HEK293 (cell line): ENCODE measurements at regions not wholly inside any gene's neighbourhood (a gene's known extent, or its start where the extent isn't known, plus 50 kb on each side); places are given as distances from the start of the nearest gene placed in this dataset.

ENCODE experiments used
- KLF10 ChIP-seq: fragments of 450-650 bp; IDR thresholded peaks from 2 replicates; pipeline ENCODE4 v1.5.1; 2018; ENCODE audit warnings: missing biosample characterization, mild to moderate bottlenecking, missing genetic modification characterization
- MEIS1 ChIP-seq: sonication (generic); formaldehyde crosslinking; IDR thresholded peaks from 2 replicates; pipeline ENCODE4 v1.8.1; 2022; ENCODE audit warnings: missing genetic modification reagents, mild to moderate bottlenecking, borderline replicate concordance
- MZF1 ChIP-seq: fragments of 450-650 bp; formaldehyde crosslinking; IDR thresholded peaks from 2 replicates; pipeline ENCODE4 v1.5.1; 2017; ENCODE audit warnings: missing biosample characterization, missing genetic modification characterization, borderline replicate concordance
- SP2 ChIP-seq: fragments of 450-650 bp; formaldehyde crosslinking; IDR thresholded peaks from 2 replicates; pipeline ENCODE4 v1.5.1; 2016; ENCODE audit warnings: missing biosample characterization, missing genetic modification characterization
- ZNF19 ChIP-seq: fragments of 450-650 bp; formaldehyde crosslinking; IDR thresholded peaks from 2 replicates; pipeline ENCODE4; 2016; ENCODE audit warnings: missing biosample characterization, missing genetic modification characterization, low read depth
- ZNF274 ChIP-seq, 2 experiments: fragments of 200-500 bp in 1 of 2; fragments of 450-650 bp in 1 of 2; sonication (Bioruptor generic) in 1 of 2; formaldehyde crosslinking in 1 of 2; IDR thresholded peaks; 2 replicates each; pipeline versions ENCODE4 v1.5.1 to v1.6.1; 2014 to 2016; ENCODE audit warnings: borderline replicate concordance in 1 of 2, inconsistent platforms in 1 of 2, low read length in 1 of 2, missing biosample characterization in 1 of 2, missing genetic modification characterization in 1 of 2
- ZNF510 ChIP-seq: fragments of 450-650 bp; formaldehyde crosslinking; IDR thresholded peaks from 2 replicates; pipeline ENCODE4 v1.5.1; 2018; ENCODE audit warnings: mild to moderate bottlenecking, missing genetic modification characterization, missing biosample characterization; ENCODE audit not compliant: insufficient replicate concordance
- ZNF521 ChIP-seq: fragments of 450-650 bp; formaldehyde crosslinking; IDR thresholded peaks from 2 replicates; pipeline ENCODE4 v1.5.1; 2017; ENCODE audit warnings: missing biosample characterization, mild to moderate bottlenecking, missing genetic modification characterization
- ZNF555 ChIP-seq: fragments of 450-650 bp; formaldehyde crosslinking; conservative IDR thresholded peaks from 2 replicates; pipeline ENCODE4 v1.5.1; 2017; ENCODE audit warnings: missing biosample characterization, mild to moderate bottlenecking, missing genetic modification characterization, inconsistent platforms
- ZNF791 ChIP-seq: fragments of 450-650 bp; formaldehyde crosslinking; IDR thresholded peaks from 2 replicates; pipeline ENCODE4 v1.5.1; 2016; ENCODE audit warnings: missing biosample characterization, missing genetic modification characterization
- TF ChIP-seq, protein P1 (sequence below): fragments of 450-650 bp; formaldehyde crosslinking; IDR thresholded peaks from 2 replicates; pipeline ENCODE4 v1.5.1; 2016; ENCODE audit warnings: missing biosample characterization, missing genetic modification characterization
- TF ChIP-seq, protein P2 (sequence below): fragments of 450-650 bp; formaldehyde crosslinking; IDR thresholded peaks from 2 replicates; pipeline ENCODE4 v1.5.1; 2016; ENCODE audit warnings: missing biosample characterization, missing genetic modification characterization, low read depth
- TF ChIP-seq, protein P3 (sequence below): fragments of 450-650 bp; formaldehyde crosslinking; IDR thresholded peaks from 2 replicates; pipeline ENCODE4 v1.5.1; 2016; ENCODE audit warnings: missing biosample characterization, missing genetic modification characterization
- TF ChIP-seq, protein P4 (sequence below): fragments of 450-650 bp; formaldehyde crosslinking; IDR thresholded peaks from 2 replicates; pipeline ENCODE4 v1.5.1; 2016; ENCODE audit warnings: missing biosample characterization, missing genetic modification characterization, borderline replicate concordance

DNA sequence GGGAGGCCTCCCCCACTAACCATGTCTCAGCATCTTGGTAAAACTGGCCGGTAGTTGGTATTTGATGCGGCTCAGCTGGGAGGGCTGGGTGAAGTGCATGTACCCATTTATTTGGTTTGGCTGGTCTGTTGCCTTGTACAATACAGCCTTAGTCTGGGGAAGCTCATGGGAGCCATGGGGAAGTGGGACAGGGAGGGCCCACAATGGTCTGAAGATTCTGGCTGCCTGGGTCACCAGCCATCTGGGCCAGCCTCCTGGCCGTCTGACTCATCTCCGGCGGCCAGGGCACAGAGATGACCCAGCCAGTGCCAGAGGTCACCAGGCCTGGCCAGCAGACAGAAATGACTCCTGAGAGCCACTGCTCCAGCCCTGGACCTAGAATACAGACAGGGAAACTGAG, 51.6 kb upstream of the SMAD6 start:
- TF ChIP-seq ZNF19 (no peak), KLF10 (tag by site-specific recombination) (no peak), SP2 (tag by site-specific recombination) (no peak), ZNF521 (tag by site-specific recombination) (no peak), MZF1 (tag by site-specific recombination) (no peak), ZNF510 (tag by site-specific recombination) (no peak), MEIS1 (CRISPR knock-in tag) (no peak), ZNF555 (no peak), ZNF791 (tag by site-specific recombination) (no peak), ZNF274 (IDR thresholded peaks at IDR 0.05; ENCODE audit: low read length) (no peak), ZNF274 (tag by site-specific recombination; IDR thresholded peaks at IDR 0.05; ENCODE audit: borderline replicate concordance) (no peak)
- TF ChIP-seq, protein P1, sequence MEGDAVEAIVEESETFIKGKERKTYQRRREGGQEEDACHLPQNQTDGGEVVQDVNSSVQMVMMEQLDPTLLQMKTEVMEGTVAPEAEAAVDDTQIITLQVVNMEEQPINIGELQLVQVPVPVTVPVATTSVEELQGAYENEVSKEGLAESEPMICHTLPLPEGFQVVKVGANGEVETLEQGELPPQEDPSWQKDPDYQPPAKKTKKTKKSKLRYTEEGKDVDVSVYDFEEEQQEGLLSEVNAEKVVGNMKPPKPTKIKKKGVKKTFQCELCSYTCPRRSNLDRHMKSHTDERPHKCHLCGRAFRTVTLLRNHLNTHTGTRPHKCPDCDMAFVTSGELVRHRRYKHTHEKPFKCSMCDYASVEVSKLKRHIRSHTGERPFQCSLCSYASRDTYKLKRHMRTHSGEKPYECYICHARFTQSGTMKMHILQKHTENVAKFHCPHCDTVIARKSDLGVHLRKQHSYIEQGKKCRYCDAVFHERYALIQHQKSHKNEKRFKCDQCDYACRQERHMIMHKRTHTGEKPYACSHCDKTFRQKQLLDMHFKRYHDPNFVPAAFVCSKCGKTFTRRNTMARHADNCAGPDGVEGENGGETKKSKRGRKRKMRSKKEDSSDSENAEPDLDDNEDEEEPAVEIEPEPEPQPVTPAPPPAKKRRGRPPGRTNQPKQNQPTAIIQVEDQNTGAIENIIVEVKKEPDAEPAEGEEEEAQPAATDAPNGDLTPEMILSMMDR (tag by site-specific recombination) = no peak
- TF ChIP-seq, protein P2, sequence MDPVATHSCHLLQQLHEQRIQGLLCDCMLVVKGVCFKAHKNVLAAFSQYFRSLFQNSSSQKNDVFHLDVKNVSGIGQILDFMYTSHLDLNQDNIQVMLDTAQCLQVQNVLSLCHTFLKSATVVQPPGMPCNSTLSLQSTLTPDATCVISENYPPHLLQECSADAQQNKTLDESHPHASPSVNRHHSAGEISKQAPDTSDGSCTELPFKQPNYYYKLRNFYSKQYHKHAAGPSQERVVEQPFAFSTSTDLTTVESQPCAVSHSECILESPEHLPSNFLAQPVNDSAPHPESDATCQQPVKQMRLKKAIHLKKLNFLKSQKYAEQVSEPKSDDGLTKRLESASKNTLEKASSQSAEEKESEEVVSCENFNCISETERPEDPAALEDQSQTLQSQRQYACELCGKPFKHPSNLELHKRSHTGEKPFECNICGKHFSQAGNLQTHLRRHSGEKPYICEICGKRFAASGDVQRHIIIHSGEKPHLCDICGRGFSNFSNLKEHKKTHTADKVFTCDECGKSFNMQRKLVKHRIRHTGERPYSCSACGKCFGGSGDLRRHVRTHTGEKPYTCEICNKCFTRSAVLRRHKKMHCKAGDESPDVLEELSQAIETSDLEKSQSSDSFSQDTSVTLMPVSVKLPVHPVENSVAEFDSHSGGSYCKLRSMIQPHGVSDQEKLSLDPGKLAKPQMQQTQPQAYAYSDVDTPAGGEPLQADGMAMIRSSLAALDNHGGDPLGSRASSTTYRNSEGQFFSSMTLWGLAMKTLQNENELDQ (tag by site-specific recombination) = no peak
- TF ChIP-seq, protein P3, sequence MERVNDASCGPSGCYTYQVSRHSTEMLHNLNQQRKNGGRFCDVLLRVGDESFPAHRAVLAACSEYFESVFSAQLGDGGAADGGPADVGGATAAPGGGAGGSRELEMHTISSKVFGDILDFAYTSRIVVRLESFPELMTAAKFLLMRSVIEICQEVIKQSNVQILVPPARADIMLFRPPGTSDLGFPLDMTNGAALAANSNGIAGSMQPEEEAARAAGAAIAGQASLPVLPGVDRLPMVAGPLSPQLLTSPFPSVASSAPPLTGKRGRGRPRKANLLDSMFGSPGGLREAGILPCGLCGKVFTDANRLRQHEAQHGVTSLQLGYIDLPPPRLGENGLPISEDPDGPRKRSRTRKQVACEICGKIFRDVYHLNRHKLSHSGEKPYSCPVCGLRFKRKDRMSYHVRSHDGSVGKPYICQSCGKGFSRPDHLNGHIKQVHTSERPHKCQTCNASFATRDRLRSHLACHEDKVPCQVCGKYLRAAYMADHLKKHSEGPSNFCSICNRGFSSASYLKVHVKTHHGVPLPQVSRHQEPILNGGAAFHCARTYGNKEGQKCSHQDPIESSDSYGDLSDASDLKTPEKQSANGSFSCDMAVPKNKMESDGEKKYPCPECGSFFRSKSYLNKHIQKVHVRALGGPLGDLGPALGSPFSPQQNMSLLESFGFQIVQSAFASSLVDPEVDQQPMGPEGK (tag by site-specific recombination) = no peak
- TF ChIP-seq, protein P4, sequence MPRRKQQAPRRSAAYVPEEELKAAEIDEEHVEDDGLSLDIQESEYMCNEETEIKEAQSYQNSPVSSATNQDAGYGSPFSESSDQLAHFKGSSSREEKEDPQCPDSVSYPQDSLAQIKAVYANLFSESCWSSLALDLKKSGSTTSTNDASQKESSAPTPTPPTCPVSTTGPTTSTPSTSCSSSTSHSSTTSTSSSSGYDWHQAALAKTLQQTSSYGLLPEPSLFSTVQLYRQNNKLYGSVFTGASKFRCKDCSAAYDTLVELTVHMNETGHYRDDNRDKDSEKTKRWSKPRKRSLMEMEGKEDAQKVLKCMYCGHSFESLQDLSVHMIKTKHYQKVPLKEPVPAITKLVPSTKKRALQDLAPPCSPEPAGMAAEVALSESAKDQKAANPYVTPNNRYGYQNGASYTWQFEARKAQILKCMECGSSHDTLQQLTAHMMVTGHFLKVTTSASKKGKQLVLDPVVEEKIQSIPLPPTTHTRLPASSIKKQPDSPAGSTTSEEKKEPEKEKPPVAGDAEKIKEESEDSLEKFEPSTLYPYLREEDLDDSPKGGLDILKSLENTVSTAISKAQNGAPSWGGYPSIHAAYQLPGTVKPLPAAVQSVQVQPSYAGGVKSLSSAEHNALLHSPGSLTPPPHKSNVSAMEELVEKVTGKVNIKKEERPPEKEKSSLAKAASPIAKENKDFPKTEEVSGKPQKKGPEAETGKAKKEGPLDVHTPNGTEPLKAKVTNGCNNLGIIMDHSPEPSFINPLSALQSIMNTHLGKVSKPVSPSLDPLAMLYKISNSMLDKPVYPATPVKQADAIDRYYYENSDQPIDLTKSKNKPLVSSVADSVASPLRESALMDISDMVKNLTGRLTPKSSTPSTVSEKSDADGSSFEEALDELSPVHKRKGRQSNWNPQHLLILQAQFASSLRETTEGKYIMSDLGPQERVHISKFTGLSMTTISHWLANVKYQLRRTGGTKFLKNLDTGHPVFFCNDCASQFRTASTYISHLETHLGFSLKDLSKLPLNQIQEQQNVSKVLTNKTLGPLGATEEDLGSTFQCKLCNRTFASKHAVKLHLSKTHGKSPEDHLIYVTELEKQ (tag by site-specific recombination) = no peak
